COR-L47 (cell line): ENCODE measurements at regions not wholly inside any gene's neighbourhood (a gene's known extent, or its start where the extent isn't known, plus 50 kb on each side); places are given as distances from the start of the nearest gene placed in this dataset.
"Not testable (repeated sequence)": the region's sequence is repeated elsewhere in the genome, so short reads cannot be mapped to it uniquely, and the experiment has no call there.

Experiments used
- DNase-seq: peaks from one replicate; lab custom pipeline; 2025; lab: John Stamatoyannopoulos, UW

DNA sequence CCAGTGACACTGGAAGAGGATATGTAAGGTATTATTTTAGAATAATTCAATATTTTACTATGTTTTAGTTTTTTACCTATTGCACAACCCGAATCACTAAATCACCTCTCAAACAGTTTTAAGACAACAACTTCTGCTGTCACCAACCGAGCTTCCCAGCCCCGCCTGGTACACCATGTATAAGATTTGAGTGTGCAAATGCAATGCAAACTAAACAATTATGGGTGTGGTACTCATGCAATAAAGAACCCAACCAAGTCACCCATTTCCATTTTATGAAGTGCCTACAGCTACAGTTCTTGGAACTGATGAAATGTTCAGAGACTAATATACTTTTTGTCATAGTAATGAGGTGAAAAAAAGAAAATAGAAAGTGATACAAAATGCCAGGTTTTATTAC is 256.2 kb downstream of the TAFA4 start:
- DNase-seq = no peak

DNA sequence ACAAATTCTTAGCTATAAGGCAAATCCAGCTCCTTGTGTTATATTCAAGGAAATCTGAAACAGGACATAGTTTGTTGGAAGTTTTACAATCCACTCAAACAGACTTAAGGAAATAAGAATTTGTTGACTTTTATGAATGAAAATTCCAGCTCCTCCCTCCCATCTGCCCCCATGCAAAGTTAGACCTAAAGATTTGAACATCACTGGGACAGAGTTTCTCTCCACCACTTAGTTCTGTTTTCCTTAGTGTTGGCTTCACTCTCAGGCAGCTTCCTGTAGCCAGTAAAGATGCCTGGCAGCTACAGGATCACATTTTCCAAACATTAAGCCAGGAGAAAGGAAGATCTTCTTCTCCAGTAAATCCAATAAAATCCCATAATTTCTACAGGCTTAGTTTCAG is 265.0 kb downstream of the TAFA4 start:
- no peak for DNase-seq

DNA sequence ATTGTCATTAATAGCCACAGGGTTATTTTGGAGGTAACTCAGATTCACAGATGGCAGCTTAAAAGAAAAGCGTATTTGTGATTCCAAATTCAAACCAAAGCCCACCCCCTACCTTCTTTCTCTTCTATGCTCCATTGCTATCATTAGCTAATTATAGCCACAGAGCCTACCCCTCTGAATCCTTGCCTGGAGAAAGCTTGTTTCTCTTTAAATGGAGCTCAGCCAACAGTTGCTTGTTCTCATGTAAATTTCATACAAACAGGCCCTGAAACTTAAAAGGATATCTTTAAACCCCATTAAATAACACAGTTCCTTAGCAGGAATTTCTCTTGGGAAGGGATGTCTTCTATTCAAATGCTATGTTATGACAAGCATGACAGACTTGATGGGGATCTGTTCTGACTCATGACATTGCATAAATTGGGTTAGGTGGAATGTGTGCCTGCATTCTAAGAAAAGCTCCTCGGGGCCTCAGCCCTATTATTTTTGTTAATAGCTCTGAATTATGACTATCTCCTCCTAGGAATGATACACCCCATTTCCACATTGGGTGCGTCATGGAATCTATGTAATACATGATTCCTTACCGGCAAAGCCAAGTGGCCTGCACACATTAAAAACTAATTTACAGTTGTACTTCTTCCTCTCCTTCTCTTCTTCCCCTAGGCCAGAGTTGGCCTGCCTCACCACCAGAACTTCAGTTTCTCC is 265.8 kb downstream of the TAFA4 start:
- DNase-seq = no peak

DNA sequence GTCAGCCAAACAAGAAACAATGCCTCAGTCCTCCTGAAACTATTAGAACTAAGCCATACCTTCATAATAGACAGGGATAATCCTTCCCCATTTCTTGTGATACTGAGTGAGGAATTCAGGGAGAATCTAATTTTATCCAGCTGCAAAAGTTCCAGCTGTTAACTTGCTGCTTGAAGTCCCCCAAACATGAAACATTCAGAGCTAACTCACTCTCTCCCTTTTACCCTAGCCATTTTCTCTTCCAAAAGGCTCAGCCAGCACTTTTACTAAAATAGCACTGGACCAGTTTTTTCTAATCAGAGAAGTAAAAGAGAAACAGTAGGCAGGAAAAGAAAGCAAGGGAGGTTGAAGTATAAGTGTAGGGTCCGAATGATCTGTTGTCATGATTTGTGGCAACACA is 268.1 kb downstream of the TAFA4 start:
- DNase-seq = no peak

DNA sequence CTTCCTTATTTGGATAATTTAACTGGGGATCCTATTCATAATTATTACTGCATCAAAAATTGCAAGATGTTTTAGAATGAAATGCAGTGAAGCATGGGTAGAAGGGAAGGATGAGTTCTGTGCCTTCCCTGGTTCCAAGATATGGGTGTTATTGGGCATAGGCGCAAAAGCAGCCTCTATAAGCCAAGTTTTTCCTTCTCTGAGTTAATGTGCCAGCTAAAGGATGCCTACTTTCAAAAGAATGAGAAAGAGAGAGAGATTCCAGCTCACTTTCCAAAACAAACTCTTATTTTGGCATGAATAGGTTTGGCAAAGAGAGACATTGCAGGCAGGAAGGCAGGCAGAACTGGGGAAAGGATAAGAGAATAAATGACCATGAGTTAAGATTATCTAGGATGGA is 270.2 kb downstream of the TAFA4 start:
- no peak for DNase-seq

DNA sequence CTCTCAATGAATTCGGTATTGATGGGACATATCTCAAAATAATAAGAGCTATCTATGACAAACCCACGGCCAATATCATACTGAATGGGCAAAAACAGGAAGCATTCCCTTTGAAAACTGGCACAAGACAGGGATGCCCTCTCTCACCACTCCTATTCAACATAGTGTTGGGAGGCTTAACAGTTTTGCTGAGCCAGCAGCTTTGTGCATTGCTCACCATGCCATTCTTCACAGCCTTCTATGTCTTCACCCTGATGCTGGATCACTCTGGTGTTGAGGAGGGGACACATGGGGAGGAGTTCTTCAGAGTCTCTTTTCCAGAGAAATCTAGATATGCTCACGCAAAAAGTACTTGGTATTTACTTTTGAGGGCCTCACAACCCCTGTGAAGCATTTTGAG is 281.7 kb downstream of the TAFA4 start:
- not testable (repeated sequence) for DNase-seq

DNA sequence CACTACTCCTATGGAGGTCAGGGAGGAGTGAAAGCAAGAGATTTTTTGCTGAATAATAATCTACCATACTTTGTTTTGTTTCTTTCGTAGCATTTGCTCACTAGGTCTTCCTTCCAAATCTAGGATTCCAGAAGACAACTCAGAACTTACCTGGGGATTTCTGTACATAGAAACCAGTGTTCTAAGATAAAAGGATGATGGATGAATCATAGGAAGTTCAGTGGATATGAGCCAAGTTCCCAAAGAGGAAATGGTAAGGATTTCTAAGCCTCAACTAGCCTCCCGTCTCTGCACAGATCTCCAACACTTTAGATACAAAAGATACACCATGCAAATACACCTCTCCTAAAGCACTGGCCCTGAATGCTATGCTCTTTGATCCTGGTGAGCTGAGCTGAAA is 283.9 kb downstream of the TAFA4 start:
- no peak for DNase-seq

DNA sequence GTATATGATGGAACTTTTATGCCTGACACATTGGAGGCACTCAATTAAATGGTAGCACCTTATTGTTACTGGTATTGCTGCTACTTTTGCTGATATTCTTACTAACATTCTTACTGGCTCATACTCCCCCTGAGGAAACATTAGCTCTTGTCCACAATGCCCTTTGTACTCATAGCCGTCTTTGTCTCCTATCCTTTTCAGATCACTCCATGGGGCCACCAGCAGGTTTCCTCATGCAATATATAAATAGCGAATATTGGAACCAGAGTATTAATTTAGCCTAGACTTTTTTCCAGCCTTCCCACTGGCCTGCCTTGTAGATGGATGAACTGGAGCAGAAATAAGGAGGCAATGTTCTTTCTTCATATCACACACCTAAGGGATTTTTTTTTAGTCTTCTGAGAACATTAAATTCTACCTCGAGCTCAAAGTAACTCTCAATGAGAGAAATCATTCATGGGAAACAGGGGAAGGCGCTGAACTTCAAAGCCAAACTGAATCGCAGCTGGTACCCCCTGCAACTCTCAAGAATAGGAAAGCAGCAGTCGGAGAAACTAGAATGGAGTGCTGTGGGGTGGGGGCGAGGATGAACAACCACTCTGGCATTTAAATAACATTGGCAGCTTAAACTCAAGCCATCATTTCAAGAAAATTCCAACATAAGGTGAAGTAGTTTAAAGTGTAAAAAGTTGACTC is 300.3 kb downstream of the TAFA4 start:
- DNase-seq = no peak

DNA sequence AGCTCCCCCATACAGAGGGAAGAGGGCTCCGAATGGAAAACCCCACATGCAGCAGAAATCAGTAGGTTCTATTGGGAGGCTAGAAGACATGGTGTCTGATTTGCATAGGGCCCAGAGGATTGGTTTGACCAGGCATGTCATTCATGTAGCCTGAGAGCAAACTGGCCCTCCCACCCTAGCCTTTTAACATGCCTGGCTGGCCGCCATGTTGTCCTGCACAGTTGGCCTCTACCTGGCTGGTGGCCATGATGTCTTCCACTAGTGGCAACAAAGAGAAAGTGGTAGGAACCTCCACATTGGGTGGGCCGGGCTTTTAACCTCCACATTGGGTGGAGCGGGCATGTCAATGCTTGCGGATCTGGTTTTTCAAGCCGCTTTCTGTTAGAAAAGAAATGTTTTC is 312.1 kb downstream of the TAFA4 start:
- no peak for DNase-seq

DNA sequence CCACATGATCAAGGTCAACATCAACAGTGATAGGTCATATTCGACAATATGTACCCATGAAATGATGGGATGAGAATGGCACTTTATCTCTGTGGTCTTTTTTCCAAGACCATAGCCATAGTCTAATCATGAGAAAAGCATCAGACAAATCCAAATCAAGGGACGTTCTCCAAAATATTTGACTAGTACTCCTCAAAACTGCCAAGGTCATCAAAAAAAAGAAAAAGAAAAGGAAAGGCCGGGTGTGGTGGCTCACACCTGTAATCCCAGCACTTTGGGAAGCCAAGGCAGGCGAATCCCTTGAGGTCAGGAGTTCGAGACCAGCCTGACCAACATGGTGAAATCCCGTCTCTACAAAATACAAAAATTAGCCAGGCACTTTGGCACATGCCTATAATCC is 318.3 kb downstream of the TAFA4 start:
- DNase-seq = no peak

DNA sequence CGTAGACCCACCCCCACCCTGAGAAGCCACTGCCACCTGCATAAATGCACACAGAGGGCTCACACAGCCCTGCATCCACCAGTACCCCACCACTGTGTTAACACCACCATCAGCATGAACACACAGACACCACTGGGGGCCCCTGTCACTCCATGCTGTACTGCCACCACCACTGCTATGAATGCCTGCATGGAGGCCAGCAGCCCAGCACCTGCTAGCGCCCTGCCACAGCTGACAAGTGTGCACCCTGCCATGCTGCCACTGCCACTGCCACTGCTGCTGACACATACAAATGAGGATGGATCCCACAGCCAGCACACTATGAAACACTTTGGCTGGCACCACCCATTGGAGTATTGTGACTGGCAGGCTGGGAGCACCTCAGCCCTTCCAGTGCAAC is 361.0 kb downstream of the TAFA4 start:
- DNase-seq = no peak

DNA sequence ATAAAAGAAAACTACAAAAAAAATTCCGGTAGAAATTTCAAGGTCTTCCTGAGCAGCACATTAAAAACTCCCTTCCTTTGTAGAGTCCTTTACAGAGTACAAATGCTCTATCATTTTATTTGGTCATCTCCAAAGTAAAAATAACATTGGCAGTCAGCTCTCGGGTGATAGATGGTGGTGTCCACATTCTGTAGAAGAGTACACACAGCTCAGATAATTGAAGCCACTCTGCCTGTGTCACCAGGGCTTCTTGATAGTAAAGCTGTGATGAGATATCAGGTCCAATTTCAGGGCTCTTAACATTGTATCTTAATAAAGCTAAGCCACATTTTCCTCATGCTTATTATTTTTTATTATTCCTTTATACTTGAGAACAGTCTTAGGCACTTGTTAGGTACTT is 371.6 kb downstream of the TAFA4 start:
- no peak for DNase-seq

DNA sequence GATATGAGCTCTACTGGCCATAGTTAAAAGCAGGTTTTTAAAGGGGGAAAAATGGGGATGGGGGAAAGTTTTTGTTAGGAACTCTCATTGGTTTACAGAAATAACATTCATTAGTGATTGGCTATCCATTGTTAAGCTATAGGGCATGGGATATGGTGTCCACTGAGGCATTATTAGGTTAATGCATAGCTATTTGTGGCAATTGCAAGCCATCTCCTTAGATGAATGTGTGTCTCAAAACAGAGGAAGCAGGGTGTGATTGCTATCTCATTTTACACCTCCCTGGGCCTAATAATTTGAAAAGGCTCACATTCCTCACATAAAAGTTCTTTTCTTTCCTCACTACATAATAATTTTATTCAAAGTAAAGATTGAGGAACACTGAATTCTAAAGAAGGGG is 396.6 kb downstream of the TAFA4 start:
- no peak for DNase-seq

DNA sequence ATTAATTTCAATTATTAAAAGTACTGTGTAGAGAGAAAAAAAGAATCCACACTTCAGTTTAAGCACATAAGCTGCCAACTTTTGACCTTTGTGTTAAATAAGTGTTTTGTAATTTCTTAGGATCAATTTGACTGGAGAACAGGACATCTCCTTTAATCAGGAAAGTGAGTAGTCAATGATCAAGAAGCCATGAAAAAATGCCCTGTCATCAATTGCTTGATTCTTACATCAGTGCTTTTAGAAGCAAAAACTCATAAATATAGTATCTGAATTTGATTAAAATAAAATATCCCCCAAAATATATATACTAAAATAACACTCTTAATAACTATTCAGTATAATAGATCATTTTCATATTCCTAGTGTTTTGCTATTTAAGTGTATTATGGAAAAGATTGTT is 409.0 kb downstream of the TAFA4 start:
- DNase-seq = no peak

DNA sequence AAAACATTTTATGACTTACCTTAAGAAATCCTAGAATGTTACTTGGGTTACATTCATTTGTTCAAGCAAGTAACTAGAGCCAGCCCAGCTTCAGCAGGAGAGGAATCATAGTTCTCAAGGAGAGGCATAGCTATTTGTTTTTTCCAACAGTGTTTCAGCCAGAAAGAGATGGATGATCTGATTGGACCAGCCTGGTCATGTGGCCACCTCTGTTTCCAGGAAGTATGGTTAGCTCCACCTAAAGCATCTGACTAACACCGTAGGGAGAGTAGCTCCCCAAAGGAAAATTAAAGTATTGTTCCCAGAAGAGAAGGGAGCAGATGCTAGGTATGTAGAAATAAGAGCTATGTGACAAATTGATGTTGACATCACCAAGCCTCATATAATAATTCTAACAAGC is 417.1 kb downstream of the TAFA4 start:
- no peak for DNase-seq

DNA sequence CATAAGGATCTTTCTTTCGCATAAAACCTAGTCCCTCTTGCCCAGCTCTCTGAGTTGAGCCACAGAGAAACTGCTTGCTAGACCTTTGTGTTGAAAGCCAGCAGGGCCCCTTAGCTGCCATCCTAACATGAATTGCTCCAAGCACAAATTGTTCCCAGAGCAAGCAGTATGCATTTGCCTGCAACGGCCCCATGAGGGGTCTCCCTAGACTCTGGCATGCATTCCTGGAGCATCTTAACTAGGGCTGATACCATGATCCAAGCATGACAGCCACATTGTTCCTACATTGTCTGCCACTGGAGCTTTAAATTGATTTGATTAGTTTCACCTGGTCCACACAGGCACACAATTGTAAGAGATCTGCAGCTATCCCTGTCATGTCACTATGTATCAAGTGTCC is 428.1 kb downstream of the TAFA4 start:
- DNase-seq = no peak

DNA sequence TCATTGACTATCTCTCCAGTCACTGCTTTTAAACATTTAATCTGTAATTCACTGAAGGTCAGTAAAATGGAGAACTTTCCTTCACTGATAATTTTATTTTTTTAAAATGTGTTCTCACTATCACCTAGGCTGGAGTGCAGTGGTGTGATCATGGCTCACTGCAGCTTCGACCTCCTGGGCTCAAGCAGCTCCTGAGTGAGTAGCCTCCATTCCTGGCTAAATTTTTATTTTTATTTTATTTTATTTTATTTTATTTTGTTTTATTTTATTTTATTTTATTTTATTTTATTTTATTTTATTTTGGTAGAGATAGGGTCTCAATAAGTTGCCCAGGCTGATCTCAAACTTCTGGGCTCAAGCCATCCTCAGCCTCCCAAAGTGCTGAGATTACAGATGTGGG is 446.5 kb downstream of the TAFA4 start:
- DNase-seq = not testable (repeated sequence)

DNA sequence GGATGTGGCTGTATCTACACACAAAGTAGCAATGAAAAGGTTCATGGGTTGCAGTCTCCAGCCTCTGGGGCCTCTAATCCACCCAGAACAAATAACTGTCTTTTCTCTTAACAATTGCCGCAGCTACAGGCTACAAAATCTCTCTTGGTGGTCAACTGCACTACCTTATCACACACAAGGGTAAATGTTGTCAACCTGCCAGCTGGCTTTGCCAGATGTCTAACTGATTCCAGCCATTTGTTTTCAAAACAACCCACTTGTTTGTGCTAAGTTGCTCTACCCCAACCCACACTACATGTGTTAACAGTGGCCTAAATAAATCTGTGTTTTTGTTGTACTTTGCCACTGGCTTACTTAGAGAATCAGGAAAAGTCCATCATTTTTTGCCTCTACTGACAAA is 447.3 kb downstream of the TAFA4 start:
- peak; percentile 82 for DNase-seq

DNA sequence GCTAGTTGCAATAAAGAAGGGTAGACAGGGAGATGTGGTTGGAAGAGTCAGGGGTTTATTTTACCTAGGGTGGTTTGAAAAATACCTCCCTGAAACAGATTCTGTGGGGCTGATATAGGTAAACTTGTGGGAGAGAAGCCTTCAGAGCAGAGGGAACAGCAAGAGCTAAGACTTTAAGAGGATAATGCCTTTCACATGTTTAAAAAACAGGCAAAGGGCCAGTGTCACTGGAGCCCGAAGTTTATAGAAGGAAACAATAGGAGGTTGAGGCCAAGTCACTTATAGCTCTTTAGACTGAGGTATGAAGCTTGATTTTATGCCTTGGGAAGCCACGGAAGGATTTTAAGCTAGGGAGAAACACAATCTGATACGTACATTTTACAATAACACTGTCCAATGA is 448.7 kb downstream of the TAFA4 start:
- DNase-seq = no peak

DNA sequence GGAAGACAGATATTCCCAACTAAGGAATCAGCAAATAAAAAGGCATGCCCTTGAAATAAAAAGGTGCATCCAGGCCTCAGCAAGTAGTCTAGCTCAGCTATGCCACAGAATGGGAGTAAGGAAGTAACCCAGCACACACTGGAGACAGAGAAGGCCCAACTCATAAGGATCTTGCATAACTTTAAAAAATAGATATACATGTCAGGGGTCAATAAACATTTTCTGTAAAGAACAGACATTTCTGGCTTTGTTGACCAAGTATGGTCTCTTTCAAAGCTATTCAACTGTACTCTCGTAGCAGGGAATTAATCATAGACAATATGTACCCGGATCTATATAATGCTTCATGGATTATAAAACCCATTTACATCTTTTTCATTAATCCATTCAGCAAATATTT is 449.3 kb downstream of the TAFA4 start:
- no peak for DNase-seq

DNA sequence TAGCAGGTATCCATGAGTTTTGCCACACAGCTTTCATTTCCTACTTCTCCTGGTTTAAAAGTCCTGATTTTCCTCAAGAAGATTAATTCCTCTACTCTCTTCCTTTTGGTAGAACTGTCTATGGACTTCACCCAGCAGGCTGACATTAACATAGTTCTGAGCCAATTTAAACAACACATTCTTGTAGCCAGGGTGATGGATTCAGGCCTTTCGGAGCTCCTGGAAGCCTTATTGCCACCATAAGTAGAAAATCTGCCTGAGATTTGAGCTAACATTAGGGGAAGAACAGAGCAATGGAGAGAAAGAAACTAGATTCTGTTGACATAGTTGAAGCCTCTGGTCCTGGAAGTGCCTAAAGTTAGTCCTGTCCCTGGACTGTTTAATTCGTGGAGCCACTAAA is 449.8 kb downstream of the TAFA4 start:
- DNase-seq = no peak

DNA sequence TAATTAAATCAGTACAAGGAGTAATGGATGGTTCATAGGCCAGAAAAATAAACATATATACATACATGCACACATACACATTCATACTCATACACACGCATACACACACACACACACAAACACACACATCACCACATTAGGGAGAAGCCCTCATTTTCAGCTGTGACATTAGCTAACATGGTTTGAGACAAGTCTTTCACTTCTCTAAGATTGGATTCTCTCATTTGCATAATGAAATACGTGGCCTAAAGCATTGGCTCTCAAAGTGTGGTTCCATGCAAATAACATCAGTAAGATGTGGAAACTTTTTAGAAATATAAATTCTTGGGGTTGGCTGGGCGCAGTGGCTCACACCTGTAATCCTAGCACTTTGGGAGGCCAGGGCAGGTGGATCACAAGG is 452.6 kb downstream of the TAFA4 start:
- DNase-seq = no peak

DNA sequence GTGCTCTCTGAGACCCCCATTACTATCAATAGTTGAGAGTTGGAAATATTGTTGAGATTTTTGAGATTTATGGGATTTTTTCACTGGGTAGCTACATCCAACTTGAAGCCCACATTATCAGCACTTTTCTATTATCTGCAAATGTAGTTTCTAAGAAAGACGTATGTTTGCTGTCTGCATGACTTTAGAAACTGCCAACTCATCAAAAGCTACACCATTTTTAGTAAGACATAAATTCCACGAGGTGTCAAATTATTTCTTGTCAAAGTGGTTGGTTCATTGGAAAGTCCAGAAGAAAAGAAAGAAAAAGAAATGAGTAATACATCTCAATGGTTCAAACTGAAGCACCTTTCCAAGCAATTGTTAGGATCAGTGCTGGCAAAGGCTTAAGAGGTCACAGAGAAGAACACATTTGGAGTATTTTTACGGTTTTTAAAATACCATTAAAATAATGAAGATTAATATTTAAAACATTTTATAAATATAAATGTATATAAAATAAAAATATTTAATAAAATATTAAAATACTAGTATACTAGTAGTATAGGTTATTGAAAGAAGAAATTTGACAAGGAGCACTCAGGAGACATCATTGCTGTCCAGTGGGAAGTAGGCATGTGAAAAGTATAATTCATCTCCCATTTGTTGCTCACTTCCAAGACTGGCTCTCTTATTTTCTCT is 463.5 kb downstream of the TAFA4 start:
- DNase-seq = no peak

DNA sequence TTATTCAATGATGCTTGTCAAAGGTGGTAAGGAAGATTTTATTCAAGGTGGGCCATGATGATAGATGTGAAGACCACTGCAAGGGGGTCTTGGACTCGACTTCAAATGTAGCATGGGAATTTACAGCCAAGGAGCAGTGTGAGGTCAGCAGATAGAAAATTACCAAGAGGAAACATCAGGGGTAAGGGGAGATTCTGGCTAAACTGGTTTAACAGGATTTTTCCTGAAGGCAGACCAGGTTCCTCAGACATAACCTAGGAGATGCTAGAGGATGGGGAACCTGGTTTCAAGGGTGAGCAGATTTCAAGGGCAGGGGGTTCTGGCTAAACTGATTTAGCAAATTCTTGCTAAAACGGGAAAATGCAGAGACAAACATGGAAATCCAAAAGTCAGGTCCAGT is 464.9 kb downstream of the TAFA4 start:
- no peak for DNase-seq
